Esophagus muscularis mucosa (tissue), 3 donors: ENCODE measurements at regions not wholly inside any gene's neighbourhood (a gene's known extent, or its start where the extent isn't known, plus 50 kb on each side); places are given as distances from the start of the nearest gene placed in this dataset.

Experiments
- POLR2A ChIP-seq: fragments of 450-650 bp; IDR thresholded peaks from one replicate; pipeline ENCODE4 v1.6.1; 2017; ENCODE audit warnings: antibody characterized with exemption, moderate library complexity, mild to moderate bottlenecking, low read depth
- POLR2AphosphoS5 ChIP-seq, 2 donors: sonication (generic); formaldehyde crosslinking; IDR thresholded peaks; one replicate each; pipeline ENCODE4 v1.6.1; 2017; ENCODE audit warnings: antibody characterized with exemption in 2 of 2
- TF ChIP-seq, protein P1 (sequence below), 3 experiments: fragments of 200-600 bp in 2 of 3; fragments of 450-650 bp in 1 of 3; sonication (generic) in 2 of 3; IDR thresholded peaks; one replicate each; pipeline ENCODE4 v1.5.1; 2017 to 2019; ENCODE audit warnings: antibody characterized with exemption in 3 of 3, mild to moderate bottlenecking in 2 of 3, moderate library complexity in 1 of 3

DNA sequence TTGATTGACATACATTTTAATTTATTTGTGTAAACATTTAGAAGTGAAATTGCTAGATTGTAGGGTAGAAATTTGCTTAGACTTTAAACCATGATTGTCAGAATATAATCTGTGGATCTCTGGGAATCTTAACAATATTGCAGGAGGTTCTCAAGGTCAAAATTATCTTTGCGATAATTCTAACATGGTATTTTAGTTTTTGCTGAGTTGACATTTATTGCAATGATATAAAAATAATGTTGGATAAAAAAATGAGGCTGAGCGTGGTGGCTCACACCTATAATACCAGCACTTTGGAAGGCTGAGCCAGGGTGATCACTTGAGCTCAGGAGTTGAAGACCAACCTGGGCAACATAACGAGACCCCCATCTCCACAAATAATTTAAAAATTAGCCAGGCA is 70.3 kb upstream of the SGCD start:
- TF ChIP-seq, protein P1, sequence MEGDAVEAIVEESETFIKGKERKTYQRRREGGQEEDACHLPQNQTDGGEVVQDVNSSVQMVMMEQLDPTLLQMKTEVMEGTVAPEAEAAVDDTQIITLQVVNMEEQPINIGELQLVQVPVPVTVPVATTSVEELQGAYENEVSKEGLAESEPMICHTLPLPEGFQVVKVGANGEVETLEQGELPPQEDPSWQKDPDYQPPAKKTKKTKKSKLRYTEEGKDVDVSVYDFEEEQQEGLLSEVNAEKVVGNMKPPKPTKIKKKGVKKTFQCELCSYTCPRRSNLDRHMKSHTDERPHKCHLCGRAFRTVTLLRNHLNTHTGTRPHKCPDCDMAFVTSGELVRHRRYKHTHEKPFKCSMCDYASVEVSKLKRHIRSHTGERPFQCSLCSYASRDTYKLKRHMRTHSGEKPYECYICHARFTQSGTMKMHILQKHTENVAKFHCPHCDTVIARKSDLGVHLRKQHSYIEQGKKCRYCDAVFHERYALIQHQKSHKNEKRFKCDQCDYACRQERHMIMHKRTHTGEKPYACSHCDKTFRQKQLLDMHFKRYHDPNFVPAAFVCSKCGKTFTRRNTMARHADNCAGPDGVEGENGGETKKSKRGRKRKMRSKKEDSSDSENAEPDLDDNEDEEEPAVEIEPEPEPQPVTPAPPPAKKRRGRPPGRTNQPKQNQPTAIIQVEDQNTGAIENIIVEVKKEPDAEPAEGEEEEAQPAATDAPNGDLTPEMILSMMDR (IDR thresholded peaks at IDR 0.05): no peak
- TF ChIP-seq POLR2A: no peak
- no peak for TF ChIP-seq POLR2AphosphoS5 (IDR thresholded peaks at IDR 0.05)
